NCI-H1048 (cell line): ENCODE measurements at regions not wholly inside any gene's neighbourhood (a gene's known extent, or its start where the extent isn't known, plus 50 kb on each side); places are given as distances from the start of the nearest gene placed in this dataset.

Experiments used
- DNase-seq: peaks from one replicate; lab custom pipeline; 2025; lab: John Stamatoyannopoulos, UW

GRCh38 chr20:10724449-10725173, 50.8 kb upstream of the JAG1 start:
- no peak for DNase-seq

- DNase-seq, result no peak
Observed at GRCh38 chr20:10728873-10729670, 55.3 kb upstream of the JAG1 start.

GRCh38 chr20:10729785-10730184, 56.0 kb upstream of the JAG1 start:
- no peak for DNase-seq

GRCh38 chr20:10730629-10731183, 56.9 kb upstream of the JAG1 start:
- no peak for DNase-seq

GRCh38 chr20:10731190-10731965, 57.6 kb upstream of the JAG1 start:
- no peak for DNase-seq

- DNase-seq, result no peak
Observed at GRCh38 chr20:10733122-10733521, 59.3 kb upstream of the JAG1 start.

GRCh38 chr20:10735195-10735949, 61.6 kb upstream of the JAG1 start:
- no peak for DNase-seq

- no peak for DNase-seq
Observed at GRCh38 chr20:10739134-10739533, 65.3 kb upstream of the JAG1 start.

- no peak for DNase-seq
Observed at GRCh38 chr20:10739566-10739965, 65.8 kb upstream of the JAG1 start.

- no peak for DNase-seq
Observed at GRCh38 chr20:10741060-10741459, 67.3 kb upstream of the JAG1 start.

- DNase-seq, result no peak
Observed at GRCh38 chr20:10745790-10746189, 72.0 kb upstream of the JAG1 start.

- no peak for DNase-seq
Observed at GRCh38 chr20:10747019-10747418, 73.2 kb upstream of the JAG1 start.

GRCh38 chr20:10749084-10749483, 75.3 kb upstream of the JAG1 start:
- DNase-seq, result no peak

- DNase-seq, result no peak
Observed at GRCh38 chr20:10752206-10752605, 78.4 kb upstream of the JAG1 start.

- no peak for DNase-seq
Observed at GRCh38 chr20:10754824-10755223, 81.0 kb upstream of the JAG1 start.

- no peak for DNase-seq
Observed at GRCh38 chr20:10758446-10758845, 84.6 kb upstream of the JAG1 start.

GRCh38 chr20:10761232-10761631, 87.4 kb upstream of the JAG1 start:
- DNase-seq, result no peak

GRCh38 chr20:10761786-10762185, 88.0 kb upstream of the JAG1 start:
- no peak for DNase-seq

GRCh38 chr20:10762216-10762615, 88.4 kb upstream of the JAG1 start:
- no peak for DNase-seq

GRCh38 chr20:10763112-10763511, 89.3 kb upstream of the JAG1 start:
- no peak for DNase-seq

- DNase-seq, result no peak
Observed at GRCh38 chr20:10769700-10770099, 95.9 kb upstream of the JAG1 start.

GRCh38 chr20:10770753-10771152, 97.0 kb upstream of the JAG1 start:
- DNase-seq, result no peak
